Spleen (tissue), 11 donors: ENCODE measurements at regions not wholly inside any gene's neighbourhood (a gene's known extent, or its start where the extent isn't known, plus 50 kb on each side); places are given as distances from the start of the nearest gene placed in this dataset.

ENCODE experiments used
- DNase-seq: peaks from one replicate; pipeline ENCODE4 v3.0.0-alpha.2; 2020
- H3K27ac ChIP-seq, 8 donors: fragments of 200-600 bp; sonication (generic) in 7 of 8; 1 replicate in 4 of 8; 2 replicates in 4 of 8; pipeline versions ENCODE4 v1.5.0 to v1.8.0; 2016 to 2021; ENCODE audit warnings: inconsistent platforms in 4 of 8, mild to moderate bottlenecking in 4 of 8, moderate library complexity in 1 of 8
- H3K27me3 ChIP-seq, 7 donors: fragments of 200-600 bp; sonication (generic) in 6 of 7; replicated peaks in 1 of 7; 1 replicate in 4 of 7; 2 replicates in 3 of 7; pipeline versions ENCODE4 v1.5.0 to v1.8.0; 2016 to 2021; ENCODE audit warnings: inconsistent platforms in 3 of 7, mild to moderate bottlenecking in 1 of 7
- H3K36me3 ChIP-seq, 6 donors: fragments of 200-600 bp; sonication (generic) in 5 of 6; 1 replicate in 4 of 6; 2 replicates in 2 of 6; pipeline versions ENCODE4 v1.5.0 to v1.8.0; 2016 to 2021; ENCODE audit warnings: inconsistent platforms in 2 of 6
- H3K4me1 ChIP-seq, 6 donors: fragments of 200-600 bp; sonication (generic) in 5 of 6; 1 replicate in 3 of 6; 2 replicates in 3 of 6; pipeline versions ENCODE4 v1.5.0 to v1.8.0; 2016 to 2021; ENCODE audit warnings: inconsistent platforms in 3 of 6
- H3K4me3 ChIP-seq, 8 donors: fragments of 200-600 bp; sonication (generic) in 7 of 8; 1 replicate in 4 of 8; 2 replicates in 4 of 8; pipeline versions ENCODE4 v1.5.0 to v1.8.0; 2016 to 2021; ENCODE audit warnings: inconsistent platforms in 4 of 8, mild to moderate bottlenecking in 4 of 8, moderate library complexity in 2 of 8
- H3K9me3 ChIP-seq, 8 donors: fragments of 200-600 bp; sonication (generic) in 7 of 8; 1 replicate in 4 of 8; 2 replicates in 4 of 8; pipeline versions ENCODE4 v1.5.0 to v1.8.0; 2016 to 2021; ENCODE audit warnings: inconsistent platforms in 4 of 8
- POLR2A ChIP-seq, 3 donors: fragments of 450-650 bp; IDR thresholded peaks; one replicate each; pipeline ENCODE4 v1.5.1; 2017; ENCODE audit warnings: antibody characterized with exemption in 3 of 3, mild to moderate bottlenecking in 1 of 3
- POLR2AphosphoS5 ChIP-seq, 3 donors: sonication (generic); formaldehyde crosslinking; IDR thresholded peaks; one replicate each; pipeline ENCODE4 v1.5.1; 2017; ENCODE audit warnings: antibody characterized with exemption in 3 of 3
- WGBS, 5 donors: extraction: QIAGEN DNeasy Blood & Tissue Kit in 3 of 5; methylation state at CpG; one replicate each; pipeline versions ENCODE4 v1.1.5 to v1.1.7; 2013 to 2018; 5-methylcytosine and 5-hydroxymethylcytosine counted together
- intact Hi-C: fragments of 100-400 bp; cut with DNase I; formaldehyde crosslinking; loops from one replicate; pipeline ENCODE4 v1.15.0; 2023; ENCODE audit warnings: low total_unique reads
- TF ChIP-seq, protein P1 (sequence below), 11 experiments: fragments of 200-600 bp in 7 of 11; fragments of 450-650 bp in 4 of 11; sonication (generic) in 4 of 11; IDR thresholded peaks in 8 of 11; conservative IDR thresholded peaks in 3 of 11; 1 replicate in 7 of 11; 2 replicates in 4 of 11; pipeline versions ENCODE4 v1.4.0 to v1.8.0; 2016 to 2021; ENCODE audit warnings: antibody characterized with exemption in 11 of 11, inconsistent platforms in 4 of 11, mild to moderate bottlenecking in 1 of 11
- donor health status: healthy with polysubstance abuse.
- donor health status: DM: no; HTN: no; CAD: no; lungs with moderate emphysema.
- donor health status: DM: no; HTN: no; CAD: no.
- donor health status: Bipolar disorder and iron deficiency.
- donor health status: healthy.
- donor health status: DM: no; HTN: no; CAD: no.
- donor health status: DM: yes; HTN: yes; CAD: no.

DNA sequence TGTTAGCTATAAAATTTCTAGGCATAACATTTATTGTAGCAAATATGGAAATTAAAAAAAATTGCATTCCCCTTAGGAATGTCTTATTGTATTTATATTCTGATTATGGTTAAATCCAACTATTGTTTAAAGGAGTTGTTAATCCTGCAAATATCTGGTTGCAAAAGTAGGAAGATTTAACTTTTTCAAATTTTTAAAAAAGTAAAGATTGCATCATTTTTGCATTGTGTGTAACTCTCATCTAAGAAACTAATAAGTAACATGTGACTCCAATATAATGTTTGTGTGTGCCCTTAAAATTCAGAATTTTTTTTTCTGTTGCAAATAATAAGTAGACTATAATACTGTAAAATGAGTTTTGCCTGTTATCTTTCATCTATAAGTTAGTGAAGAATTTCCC lies 204.1 kb upstream of the DPH6 start:
- no peak for DNase-seq
- TF ChIP-seq POLR2AphosphoS5 (IDR thresholded peaks at IDR 0.05) (no peak), POLR2A (IDR thresholded peaks at IDR 0.05) (no peak)
- intact Hi-C loops, result no loop called here
- H3K36me3 ChIP-seq, result no peaks in the 10 kb centered on the region
- no peaks in the 10 kb centered on the region for H3K9me3 ChIP-seq
- H3K27me3 ChIP-seq, result peaks cover 0 to 9% (median 0%) of the 10 kb centered on the region in 7 donors
- no peak overlapping the region for H3K4me3 ChIP-seq
- no peak overlapping the region for H3K27ac ChIP-seq
- peaks cover 0 to 5% (median 0%) of the 10 kb centered on the region in 6 donors for H3K4me1 ChIP-seq

DNA sequence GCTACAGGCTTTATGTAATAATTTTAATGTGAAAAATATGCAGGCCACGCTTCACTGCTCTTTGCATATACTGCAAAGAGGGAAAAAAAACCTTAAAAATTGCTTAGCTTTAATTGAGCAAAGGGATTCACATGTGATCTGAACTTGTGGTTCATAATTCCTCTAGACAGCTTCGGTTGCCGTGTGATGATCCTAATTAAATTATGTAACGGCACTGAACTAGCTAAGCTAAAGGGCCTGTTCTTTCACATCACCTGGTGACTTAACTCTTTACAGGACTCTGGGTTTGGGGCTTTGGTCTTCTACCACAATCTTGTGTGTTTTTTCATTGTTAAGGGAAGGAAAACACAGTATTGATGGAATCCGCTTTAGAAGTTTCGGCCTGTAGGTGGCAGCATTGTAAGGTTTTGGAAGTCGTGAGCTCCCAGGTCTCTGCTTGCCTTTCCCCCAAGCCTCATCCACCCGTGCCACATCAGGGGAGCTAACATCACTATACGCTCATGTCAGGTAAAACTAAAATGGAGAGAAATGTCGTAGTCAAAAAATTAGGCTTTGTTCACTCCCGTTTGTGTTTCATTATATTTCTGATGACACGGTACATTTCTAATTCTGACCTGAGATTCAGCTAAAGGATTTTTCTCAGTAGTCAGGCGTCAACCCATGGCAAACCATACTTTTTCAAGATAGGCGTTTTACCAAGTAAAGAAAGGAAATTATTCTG lies 205.6 kb upstream of the DPH6 start:
- Histone ChIP-seq H3K27ac (peak overlapping the region in 6 of 8 donors; percentile 1 to 67 (median 49)), H3K4me1 (peaks cover 0 to 5% (median 0%) of the 10 kb centered on the region in 6 donors), H3K9me3 (no peaks in the 10 kb centered on the region), H3K4me3 (no peak overlapping the region), H3K27me3 (peaks cover 0 to 9% (median 0%) of the 10 kb centered on the region in 7 donors), H3K36me3 (no peaks in the 10 kb centered on the region)
- TF ChIP-seq POLR2AphosphoS5 (IDR thresholded peaks at IDR 0.05) (no peak), POLR2A (IDR thresholded peaks at IDR 0.05) (no peak)
- TF ChIP-seq, protein P1, sequence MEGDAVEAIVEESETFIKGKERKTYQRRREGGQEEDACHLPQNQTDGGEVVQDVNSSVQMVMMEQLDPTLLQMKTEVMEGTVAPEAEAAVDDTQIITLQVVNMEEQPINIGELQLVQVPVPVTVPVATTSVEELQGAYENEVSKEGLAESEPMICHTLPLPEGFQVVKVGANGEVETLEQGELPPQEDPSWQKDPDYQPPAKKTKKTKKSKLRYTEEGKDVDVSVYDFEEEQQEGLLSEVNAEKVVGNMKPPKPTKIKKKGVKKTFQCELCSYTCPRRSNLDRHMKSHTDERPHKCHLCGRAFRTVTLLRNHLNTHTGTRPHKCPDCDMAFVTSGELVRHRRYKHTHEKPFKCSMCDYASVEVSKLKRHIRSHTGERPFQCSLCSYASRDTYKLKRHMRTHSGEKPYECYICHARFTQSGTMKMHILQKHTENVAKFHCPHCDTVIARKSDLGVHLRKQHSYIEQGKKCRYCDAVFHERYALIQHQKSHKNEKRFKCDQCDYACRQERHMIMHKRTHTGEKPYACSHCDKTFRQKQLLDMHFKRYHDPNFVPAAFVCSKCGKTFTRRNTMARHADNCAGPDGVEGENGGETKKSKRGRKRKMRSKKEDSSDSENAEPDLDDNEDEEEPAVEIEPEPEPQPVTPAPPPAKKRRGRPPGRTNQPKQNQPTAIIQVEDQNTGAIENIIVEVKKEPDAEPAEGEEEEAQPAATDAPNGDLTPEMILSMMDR (IDR thresholded peaks at IDR 0.05 in 8 of 11, conservative IDR thresholded peaks at IDR 0.05 in 3 of 11), result peak in 10 of 11 experiments; percentile 15 to 75 (median 59)
- intact Hi-C loops, result no loop called here
- WGBS, 5 donors, result 26 to 36% (median 32%) methylated on average over 14 of the region's 14 CpGs
- no peak for DNase-seq

DNA sequence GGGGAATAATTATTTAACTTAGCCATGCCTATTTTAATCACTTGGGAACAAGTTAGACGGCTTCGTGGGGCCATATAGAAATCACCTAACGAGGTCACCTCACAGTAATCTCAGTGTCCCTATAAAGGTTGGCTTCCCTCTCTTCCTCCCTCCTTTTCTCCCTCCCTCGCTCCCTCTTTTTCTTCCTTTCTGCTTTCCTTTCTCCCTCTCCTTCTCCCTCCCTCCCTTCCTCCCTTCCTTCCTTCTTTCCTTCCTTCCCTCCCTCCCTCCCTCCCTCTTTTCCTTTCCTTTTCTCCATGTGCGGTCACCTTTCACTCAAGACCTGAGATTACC lies 206.1 kb upstream of the DPH6 start:
- H3K27ac ChIP-seq, result no peak overlapping the region
- no peaks in the 10 kb centered on the region for H3K9me3 ChIP-seq
- no peaks in the 10 kb centered on the region for H3K36me3 ChIP-seq
- no peak for DNase-seq
- TF ChIP-seq POLR2AphosphoS5 (IDR thresholded peaks at IDR 0.05) (no peak), POLR2A (IDR thresholded peaks at IDR 0.05) (no peak)
- TF ChIP-seq, protein P1 (IDR thresholded peaks at IDR 0.05 in 8 of 11, conservative IDR thresholded peaks at IDR 0.05 in 3 of 11), result no peak
- 76 to 95% (median 87%) methylated on average over 5 of the region's 5 CpGs for WGBS, 5 donors
- intact Hi-C loops, result no loop called here
- H3K4me1 ChIP-seq, result peaks cover 0 to 5% (median 0%) of the 10 kb centered on the region in 6 donors
- H3K27me3 ChIP-seq, result peaks cover 0 to 9% (median 0%) of the 10 kb centered on the region in 7 donors
- H3K4me3 ChIP-seq, result no peak overlapping the region

DNA sequence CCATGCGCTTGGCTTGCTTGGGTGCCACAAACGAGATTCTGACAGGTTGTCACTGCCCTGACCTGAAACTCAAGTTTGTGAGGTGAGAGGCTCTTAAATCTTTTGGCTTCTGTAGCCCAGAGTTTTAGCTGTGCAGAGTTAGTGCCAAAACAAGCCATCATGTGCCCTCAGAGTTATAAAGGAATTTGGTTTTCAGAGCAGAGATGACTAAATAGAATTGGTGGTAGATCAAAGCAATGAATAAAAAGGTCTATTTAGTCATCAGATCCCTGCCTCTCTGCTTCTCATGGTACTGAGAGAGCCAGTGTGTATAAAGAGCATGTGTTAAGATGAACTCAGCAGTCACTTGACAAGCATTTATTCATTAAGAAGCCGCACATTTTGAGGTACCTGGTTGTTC lies 207.5 kb upstream of the DPH6 start:
- Histone ChIP-seq H3K4me1 (peaks cover 0 to 5% (median 0%) of the 10 kb centered on the region in 6 donors), H3K4me3 (no peak overlapping the region), H3K36me3 (no peaks in the 10 kb centered on the region), H3K9me3 (no peaks in the 10 kb centered on the region), H3K27ac (no peak overlapping the region), H3K27me3 (peaks cover 0 to 9% (median 0%) of the 10 kb centered on the region in 7 donors)
- TF ChIP-seq POLR2AphosphoS5 (IDR thresholded peaks at IDR 0.05) (no peak), POLR2A (IDR thresholded peaks at IDR 0.05) (no peak)
- TF ChIP-seq, protein P1 (IDR thresholded peaks at IDR 0.05 in 8 of 11, conservative IDR thresholded peaks at IDR 0.05 in 3 of 11), result no peak
- WGBS, 5 donors, result 81 to 89% (median 83%) methylated on average over 3 of the region's 3 CpGs
- no peak for DNase-seq
- intact Hi-C loops, result no loop called here
